Aorta (tissue), 5 donors: ENCODE measurements at regions not wholly inside any gene's neighbourhood (a gene's known extent, or its start where the extent isn't known, plus 50 kb on each side); places are given as distances from the start of the nearest gene placed in this dataset.

ENCODE experiments used
- ATAC-seq: fragments of 200-7000 bp; cut with Tn5 transposase; one replicate; pipeline ENCODE4 v1.9.1; 2022; ENCODE audit warnings: moderate library complexity; ENCODE audit not compliant: low FRiP score
- DNase-seq, 2 donors: peaks; one replicate each; pipeline ENCODE4 v3.0.0-alpha.2; 2020
- H3K27ac ChIP-seq, 2 donors: one replicate each; pipeline ENCODE4 v1.5.1; 2013; ENCODE audit warnings: low read length in 2 of 2, mild to moderate bottlenecking in 2 of 2, moderate library complexity in 2 of 2, control low read depth in 1 of 2, inconsistent platforms in 1 of 2, low read depth in 1 of 2
- H3K27me3 ChIP-seq, 2 donors: one replicate each; pipeline ENCODE4 v1.6.1; 2013; ENCODE audit warnings: control low read depth in 1 of 2, low read length in 1 of 2, mild to moderate bottlenecking in 1 of 2, moderate library complexity in 1 of 2; ENCODE audit not compliant: insufficient read depth in 2 of 2, control insufficient read depth in 1 of 2
- H3K36me3 ChIP-seq, 2 donors: one replicate each; pipeline ENCODE4 v1.6.1; 2013; ENCODE audit warnings: control low read depth in 1 of 2, low read length in 1 of 2, mild to moderate bottlenecking in 1 of 2; ENCODE audit not compliant: insufficient read depth in 2 of 2, control insufficient read depth in 1 of 2
- H3K4me1 ChIP-seq, 2 donors: one replicate each; pipeline ENCODE4 v1.6.1; 2013; ENCODE audit warnings: low read length in 2 of 2, control low read depth in 1 of 2, mild to moderate bottlenecking in 1 of 2, moderate library complexity in 1 of 2; ENCODE audit not compliant: insufficient read depth in 2 of 2, control insufficient read depth in 1 of 2
- H3K4me3 ChIP-seq, 2 donors: one replicate each; pipeline ENCODE4 v1.5.1; 2013; ENCODE audit warnings: low read length in 2 of 2, control low read depth in 1 of 2, mild to moderate bottlenecking in 1 of 2
- H3K9me3 ChIP-seq: one replicate; pipeline ENCODE4 v1.6.1; 2013; ENCODE audit warnings: mild to moderate bottlenecking, low read length; ENCODE audit not compliant: control insufficient read depth
- WGBS, 2 donors: extraction: QIAGEN DNeasy Blood & Tissue Kit; methylation state at CpG; one replicate each; pipeline ENCODE4 v1.1.7; 2013; 5-methylcytosine and 5-hydroxymethylcytosine counted together
- intact Hi-C, 2 donors: fragments of 100-400 bp; cut with DNase I; formaldehyde crosslinking; loops; one replicate each; pipeline versions ENCODE4 v1.14.2 to v1.15.0; 2022
- donor health status: healthy with polysubstance abuse.
- donor health status: Bipolar disorder and iron deficiency.
- donor health status: DM: no; HTN: no; CAD: no.
- donor health status: DM: no; HTN: no; CAD: no.
- donor health status: DM: yes; HTN: yes; CAD: no.

- peaks cover 1% of the 10 kb centered on the region for H3K9me3 ChIP-seq
- DNase-seq = no peak
Measured at GRCh38 chr7:20958572-20958971, 171.9 kb upstream of the SP8 start.

GRCh38 chr7:20959281-20959680 lies 172.6 kb upstream of the SP8 start:
- ATAC-seq = no peak
- intact Hi-C loops = no loop called here

More at GRCh38 chr7:20958572-20958971, 171.9 kb upstream of the SP8 start:
- H3K36me3 ChIP-seq = no peaks in the 10 kb centered on the region
- 87 to 88% methylated on average over 3 of the region's 3 CpGs for WGBS, 2 donors
- no peak overlapping the region for H3K4me3 ChIP-seq
- no peak for ATAC-seq
- H3K4me1 ChIP-seq = no peaks in the 10 kb centered on the region
- H3K27ac ChIP-seq = no peak overlapping the region
- intact Hi-C loops = no loop called here
- no peaks in the 10 kb centered on the region for H3K27me3 ChIP-seq

GRCh38 chr7:20963556-20964280 lies 177.0 kb upstream of the SP8 start:
- no peaks in the 10 kb centered on the region for H3K27me3 ChIP-seq
- ATAC-seq = no peak
- no peaks in the 10 kb centered on the region for H3K4me1 ChIP-seq
- DNase-seq = no peak
- intact Hi-C loops = no loop called here
- H3K27ac ChIP-seq = no peak overlapping the region
- no peak overlapping the region for H3K4me3 ChIP-seq
- H3K36me3 ChIP-seq = no peaks in the 10 kb centered on the region
- WGBS, 2 donors = 55 to 56% methylated on average over 3 of the region's 3 CpGs
- H3K9me3 ChIP-seq = no peaks in the 10 kb centered on the region

More at GRCh38 chr7:20959281-20959680, 172.6 kb upstream of the SP8 start:
- no peak for DNase-seq
- H3K27me3 ChIP-seq = no peaks in the 10 kb centered on the region
- H3K27ac ChIP-seq = no peak overlapping the region
- H3K4me1 ChIP-seq = no peaks in the 10 kb centered on the region
- 28 to 53% methylated on average over 1 of the region's 1 CpG for WGBS, 2 donors
- no peaks in the 10 kb centered on the region for H3K36me3 ChIP-seq
- no peak overlapping the region for H3K4me3 ChIP-seq
- H3K9me3 ChIP-seq = peaks cover 1% of the 10 kb centered on the region

GRCh38 chr7:20964281-20964918 lies 177.7 kb upstream of the SP8 start:
- DNase-seq (no peak), ATAC-seq (no peak)
- Histone ChIP-seq H3K27ac (no peak overlapping the region), H3K4me3 (no peak overlapping the region), H3K36me3 (no peaks in the 10 kb centered on the region), H3K27me3 (no peaks in the 10 kb centered on the region), H3K9me3 (no peaks in the 10 kb centered on the region), H3K4me1 (no peaks in the 10 kb centered on the region)
- intact Hi-C loops = no loop called here
- WGBS, 2 donors = 63% methylated on average over 5 of the region's 5 CpGs

GRCh38 chr7:20971219-20971618 lies 184.5 kb upstream of the SP8 start:
- intact Hi-C loops = no loop called here
- no peaks in the 10 kb centered on the region for H3K36me3 ChIP-seq
- H3K9me3 ChIP-seq = no peaks in the 10 kb centered on the region
- 52 to 63% methylated on average over 3 of the region's 3 CpGs for WGBS, 2 donors
- ATAC-seq (no peak), DNase-seq (no peak)
- no peak overlapping the region for H3K4me3 ChIP-seq
- H3K27ac ChIP-seq = no peak overlapping the region
- H3K27me3 ChIP-seq = no peaks in the 10 kb centered on the region
- no peaks in the 10 kb centered on the region for H3K4me1 ChIP-seq

- H3K4me3 ChIP-seq = no peak overlapping the region
- intact Hi-C loops = no loop called here
- no peaks in the 10 kb centered on the region for H3K36me3 ChIP-seq
- no peaks in the 10 kb centered on the region for H3K27me3 ChIP-seq
- no peaks in the 10 kb centered on the region for H3K9me3 ChIP-seq
- H3K27ac ChIP-seq = no peak overlapping the region
- H3K4me1 ChIP-seq = no peaks in the 10 kb centered on the region
- DNase-seq (no peak), ATAC-seq (no peak)
- 32 to 36% methylated on average over 8 of the region's 8 CpGs for WGBS, 2 donors
Measured at GRCh38 chr7:20980232-20980631, 193.5 kb upstream of the SP8 start.

- no peak overlapping the region for H3K27ac ChIP-seq
- no peaks in the 10 kb centered on the region for H3K36me3 ChIP-seq
- no peaks in the 10 kb centered on the region for H3K4me1 ChIP-seq
- no peaks in the 10 kb centered on the region for H3K9me3 ChIP-seq
- H3K4me3 ChIP-seq = no peak overlapping the region
- intact Hi-C loops = no loop called here
- 13 to 16% methylated on average over 7 of the region's 7 CpGs for WGBS, 2 donors
- ATAC-seq (no peak), DNase-seq (no peak)
- no peaks in the 10 kb centered on the region for H3K27me3 ChIP-seq
Measured at GRCh38 chr7:20980668-20981264, 194.1 kb upstream of the SP8 start.

GRCh38 chr7:20988340-20988739 lies 201.7 kb upstream of the SP8 start:
- intact Hi-C loops = no loop called here
- WGBS, 2 donors = 83 to 85% methylated on average over 3 of the region's 3 CpGs
- H3K36me3 ChIP-seq = no peaks in the 10 kb centered on the region
- ATAC-seq = no peak
- no peaks in the 10 kb centered on the region for H3K9me3 ChIP-seq
- no peak for DNase-seq
- H3K27ac ChIP-seq = no peak overlapping the region
- no peaks in the 10 kb centered on the region for H3K4me1 ChIP-seq
- peaks cover 0 to 1% of the 10 kb centered on the region in 2 donors for H3K27me3 ChIP-seq
- H3K4me3 ChIP-seq = no peak overlapping the region

- H3K36me3 ChIP-seq = no peaks in the 10 kb centered on the region
- H3K4me3 ChIP-seq = no peak overlapping the region
- no peaks in the 10 kb centered on the region for H3K27me3 ChIP-seq
- no peak overlapping the region for H3K27ac ChIP-seq
- ATAC-seq (no peak), DNase-seq (no peak)
- H3K9me3 ChIP-seq = no peaks in the 10 kb centered on the region
- no peaks in the 10 kb centered on the region for H3K4me1 ChIP-seq
- intact Hi-C loops = no loop called here
Measured at GRCh38 chr7:20991544-20991943, 204.9 kb upstream of the SP8 start.
